ENCODE measurements at regions not wholly inside any gene's neighbourhood (a gene's known extent, or its start where the extent isn't known, plus 50 kb on each side); places are given as distances from the start of the nearest gene placed in this dataset.

DNA sequence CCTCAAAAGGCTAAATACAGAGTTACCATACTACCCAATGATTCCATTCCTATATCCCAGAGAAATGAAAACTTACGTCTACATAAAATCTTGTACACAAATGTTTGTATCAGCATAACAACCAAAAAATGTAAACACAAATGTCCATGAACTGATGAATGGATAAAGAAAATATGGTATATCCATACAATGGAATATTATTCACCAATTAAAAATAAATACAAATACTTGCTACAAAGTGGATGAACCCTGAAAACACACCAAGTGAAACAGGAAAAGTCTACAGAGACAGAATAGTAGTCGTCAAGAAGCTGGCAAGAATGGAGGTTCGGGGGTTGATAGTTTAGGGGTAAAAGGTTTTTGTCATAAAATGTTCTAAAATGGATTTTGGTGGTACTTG is 54.0 kb upstream of the ANKRD28 start:
- 100% methylated on average over 2 of the region's 3 CpGs for WGBS (ENCODE audit: insufficient coverage)
- TF ChIP-seq, protein P1, sequence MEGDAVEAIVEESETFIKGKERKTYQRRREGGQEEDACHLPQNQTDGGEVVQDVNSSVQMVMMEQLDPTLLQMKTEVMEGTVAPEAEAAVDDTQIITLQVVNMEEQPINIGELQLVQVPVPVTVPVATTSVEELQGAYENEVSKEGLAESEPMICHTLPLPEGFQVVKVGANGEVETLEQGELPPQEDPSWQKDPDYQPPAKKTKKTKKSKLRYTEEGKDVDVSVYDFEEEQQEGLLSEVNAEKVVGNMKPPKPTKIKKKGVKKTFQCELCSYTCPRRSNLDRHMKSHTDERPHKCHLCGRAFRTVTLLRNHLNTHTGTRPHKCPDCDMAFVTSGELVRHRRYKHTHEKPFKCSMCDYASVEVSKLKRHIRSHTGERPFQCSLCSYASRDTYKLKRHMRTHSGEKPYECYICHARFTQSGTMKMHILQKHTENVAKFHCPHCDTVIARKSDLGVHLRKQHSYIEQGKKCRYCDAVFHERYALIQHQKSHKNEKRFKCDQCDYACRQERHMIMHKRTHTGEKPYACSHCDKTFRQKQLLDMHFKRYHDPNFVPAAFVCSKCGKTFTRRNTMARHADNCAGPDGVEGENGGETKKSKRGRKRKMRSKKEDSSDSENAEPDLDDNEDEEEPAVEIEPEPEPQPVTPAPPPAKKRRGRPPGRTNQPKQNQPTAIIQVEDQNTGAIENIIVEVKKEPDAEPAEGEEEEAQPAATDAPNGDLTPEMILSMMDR (IDR thresholded peaks at IDR 0.05): no peak
- Histone ChIP-seq H3K9me3 (ENCODE audit: control insufficient read depth, insufficient read depth, low read length) (no peaks in the 10 kb centered on the region), H3K36me3 (ENCODE audit: control insufficient read depth, insufficient read depth, low read length) (no peaks in the 10 kb centered on the region), H3K4me1 (ENCODE audit: control insufficient read depth, insufficient read depth, low read length) (no peaks in the 10 kb centered on the region), H3K27ac (ENCODE audit: low read length) (no peak overlapping the region), H3K4me3 (ENCODE audit: low read length) (no peak overlapping the region), H3K27me3 (ENCODE audit: control insufficient read depth, insufficient read depth, low read length) (no peaks in the 10 kb centered on the region)
- no peak for DNase-seq
- intact Hi-C loops (cut with micrococcal nuclease): no loop called here
- H3K9me3 Mint-ChIP-seq: no peaks in the 10 kb centered on the region
- H3K36me3 Mint-ChIP-seq: no peaks in the 10 kb centered on the region
- no peaks in the 10 kb centered on the region for H3K27me3 Mint-ChIP-seq (ENCODE audit: low read depth in 2 of 2)
- no peak overlapping the region for H3K4me3 Mint-ChIP-seq
- ATAC-seq: no peak
- H3K27ac Mint-ChIP-seq: no peak overlapping the region
- peaks cover 6 to 14% of the 10 kb centered on the region in 2 donors for H3K4me1 Mint-ChIP-seq

DNA sequence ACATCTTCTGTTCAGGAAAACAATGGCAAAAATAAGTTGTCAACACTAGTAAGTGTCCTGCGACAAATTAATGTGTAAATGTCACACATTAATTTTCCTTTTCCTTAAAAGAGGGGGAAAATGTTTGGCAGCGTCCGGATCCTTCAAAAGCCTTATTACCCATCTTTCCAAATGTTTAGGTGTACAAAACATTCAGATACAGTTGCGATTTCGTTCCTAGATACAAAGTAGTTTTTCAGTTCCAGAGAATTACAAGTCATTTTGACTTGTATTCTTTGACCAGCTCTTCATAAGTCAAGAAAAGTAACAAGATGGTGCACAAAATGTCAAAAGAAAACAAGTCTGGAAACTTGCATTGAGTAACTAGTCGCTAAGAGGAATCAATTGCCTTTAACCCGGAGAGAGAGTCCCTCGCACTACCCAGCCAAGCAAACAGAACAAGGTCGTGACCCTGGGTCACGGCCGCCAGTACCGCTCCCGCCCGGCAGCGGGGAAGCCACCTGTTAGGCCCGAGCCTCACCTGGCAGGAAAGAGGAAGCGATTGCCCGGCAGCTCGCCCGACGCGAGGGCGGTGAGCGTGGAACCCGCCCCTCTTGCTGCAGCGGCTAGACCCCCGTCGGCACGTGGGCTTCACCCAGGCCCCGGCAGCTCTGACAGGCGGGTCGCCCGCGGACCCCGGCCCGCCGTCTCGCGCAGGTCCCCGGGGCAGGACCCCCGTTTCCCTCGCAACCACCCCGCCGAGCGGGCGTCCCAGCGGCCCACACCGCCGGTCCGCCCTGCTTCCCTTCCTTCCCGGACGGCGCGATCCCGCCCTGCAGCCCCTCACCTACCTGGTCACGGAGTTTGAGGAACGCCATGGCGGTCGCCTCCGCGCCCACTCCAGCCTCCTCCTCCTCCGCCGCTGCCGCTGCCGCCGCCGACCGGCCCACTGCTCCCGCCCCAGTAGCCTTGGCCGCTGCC is 61.0 kb upstream of the ANKRD28 start:
- no peaks in the 10 kb centered on the region for H3K9me3 Mint-ChIP-seq
- Histone ChIP-seq H3K4me1 (ENCODE audit: control insufficient read depth, insufficient read depth, low read length) (peaks cover 8% of the 10 kb centered on the region), H3K9me3 (ENCODE audit: control insufficient read depth, insufficient read depth, low read length) (no peaks in the 10 kb centered on the region), H3K27ac (ENCODE audit: low read length) (peak overlapping the region; percentile 50), H3K27me3 (ENCODE audit: control insufficient read depth, insufficient read depth, low read length) (no peaks in the 10 kb centered on the region), H3K36me3 (ENCODE audit: control insufficient read depth, insufficient read depth, low read length) (no peaks in the 10 kb centered on the region), H3K4me3 (ENCODE audit: low read length) (peak overlapping the region; percentile 55)
- TF ChIP-seq, protein P1 (IDR thresholded peaks at IDR 0.05): no peak
- WGBS (ENCODE audit: insufficient coverage): 2% methylated on average over 67 of the region's 70 CpGs
- peaks cover 27 to 29% of the 10 kb centered on the region in 2 donors for H3K4me1 Mint-ChIP-seq
- DNase-seq (peak; percentile 38 to 78), ATAC-seq (peak; percentile 46 to 69 (median 50))
- no peaks in the 10 kb centered on the region for H3K27me3 Mint-ChIP-seq (ENCODE audit: low read depth in 2 of 2)
- H3K36me3 Mint-ChIP-seq: no peaks in the 10 kb centered on the region
- H3K27ac Mint-ChIP-seq: peak overlapping the region; percentile 71 to 99
- peak overlapping the region; percentile 94 for H3K4me3 Mint-ChIP-seq
- intact Hi-C loops (cut with micrococcal nuclease): no loop called here

DNA sequence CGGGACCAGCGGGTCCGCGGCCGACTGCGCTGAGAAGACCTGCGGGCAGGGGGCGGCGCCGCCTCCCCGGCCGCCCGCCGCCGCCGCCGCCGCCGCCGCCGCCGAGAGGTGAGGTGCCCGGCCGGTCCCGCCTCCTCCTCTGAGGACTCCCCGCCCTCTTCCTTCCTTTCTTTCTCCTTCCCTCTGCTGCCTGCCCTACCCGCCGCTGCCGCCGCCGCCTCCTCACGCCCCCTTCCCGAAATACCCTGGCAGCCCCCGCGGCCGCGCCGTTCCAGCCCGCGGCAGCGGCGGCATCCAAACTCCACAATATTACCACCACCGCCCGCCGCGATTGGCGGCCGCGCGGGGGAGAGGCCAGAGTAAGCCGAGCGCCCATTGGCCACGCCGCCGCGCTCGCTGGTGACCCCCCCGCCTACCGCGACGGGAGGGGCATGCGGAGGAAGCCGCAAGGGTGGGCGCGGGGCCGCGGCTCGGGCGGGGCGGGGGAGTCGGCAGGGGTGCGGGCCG is 61.8 kb upstream of the ANKRD28 start:
- ATAC-seq (peak; percentile 82 to 89 (median 88)), DNase-seq (peak; percentile 73 to 85)
- Mint-ChIP-seq H3K27ac (peak overlapping the region; percentile 65 to 99), H3K36me3 (no peaks in the 10 kb centered on the region), H3K27me3 (ENCODE audit: low read depth in 2 of 2) (peaks cover 0 to under 1% of the 10 kb centered on the region in 2 donors), H3K9me3 (no peaks in the 10 kb centered on the region), H3K4me3 (peak overlapping the region; percentile 94), H3K4me1 (peaks cover 21 to 29% of the 10 kb centered on the region in 2 donors)
- Histone ChIP-seq H3K36me3 (ENCODE audit: control insufficient read depth, insufficient read depth, low read length) (no peaks in the 10 kb centered on the region), H3K27ac (ENCODE audit: low read length) (peak overlapping the region; percentile 50), H3K4me1 (ENCODE audit: control insufficient read depth, insufficient read depth, low read length) (peaks cover 8% of the 10 kb centered on the region), H3K4me3 (ENCODE audit: low read length) (peak overlapping the region; percentile 55), H3K9me3 (ENCODE audit: control insufficient read depth, insufficient read depth, low read length) (no peaks in the 10 kb centered on the region), H3K27me3 (ENCODE audit: control insufficient read depth, insufficient read depth, low read length) (no peaks in the 10 kb centered on the region)
- under 1% methylated on average over 73 of the region's 73 CpGs for WGBS (ENCODE audit: insufficient coverage)
- intact Hi-C loops (cut with micrococcal nuclease): no loop called here
- TF ChIP-seq, protein P1 (IDR thresholded peaks at IDR 0.05): no peak
